OCI-LY7 (cell line): ENCODE measurements at regions not wholly inside any gene's neighbourhood (a gene's known extent, or its start where the extent isn't known, plus 50 kb on each side); places are given as distances from the start of the nearest gene placed in this dataset.

Source experiments
- BruUV-seq: library from RNA; stranded (reverse); fragments of 400-500 nt; replicated peaks from 2 replicates; lab custom pipeline; 2021; lab: Mats Ljungman, UMichigan
- CTCF ChIA-PET: fragments of 300-600 bp; sonication (Branson Sonifier 250); formaldehyde crosslinking; loops from one replicate; lab custom pipeline; 2022; ENCODE audit warnings: antibody characterized with exemption; ENCODE audit not compliant: unreplicated experiment; lab: Charles Lee
- POLR2A ChIA-PET: fragments of 300-600 bp; sonication (Branson Sonifier 250); formaldehyde crosslinking; loops from one replicate; lab custom pipeline; 2022; ENCODE audit warnings: antibody characterized with exemption; lab: Charles Lee
- DNase-seq: peaks from one replicate; pipeline ENCODE4 v3.0.0-alpha.2; 2015; ENCODE audit warnings: low spot score
- H2AFZ ChIP-seq: fragments of 200-600 bp; sonication (generic), shearing (Covaris generic); 2 replicates; pipeline ENCODE4 v1.6.1; 2014; ENCODE audit warnings: mild to moderate bottlenecking, antibody characterized with exemption, low read length, moderate library complexity
- H3K27ac ChIP-seq: fragments of 200-600 bp; sonication (generic); 2 replicates; pipeline ENCODE4 v1.5.1; 2014; ENCODE audit warnings: mixed run types, low read depth, mild to moderate bottlenecking, moderate library complexity, low read length, inconsistent platforms; ENCODE audit not compliant: poor library complexity, severe bottlenecking
- H3K36me3 ChIP-seq: fragments of 200-600 bp; sonication (generic); 2 replicates; pipeline ENCODE4 v1.6.1; 2014; ENCODE audit warnings: mild to moderate bottlenecking, antibody characterized with exemption, low read length, moderate library complexity, mixed read lengths; ENCODE audit not compliant: insufficient read depth
- H3K4me1 ChIP-seq: fragments of 200-600 bp; sonication (generic); 2 replicates; pipeline ENCODE4 v1.5.1; 2014; ENCODE audit warnings: mild to moderate bottlenecking, low read length; ENCODE audit not compliant: insufficient read depth, poor library complexity, severe bottlenecking
- H3K4me2 ChIP-seq: fragments of 200-600 bp; sonication (generic); 2 replicates; pipeline ENCODE4 v1.6.1; 2014; ENCODE audit warnings: mild to moderate bottlenecking, low read length
- H3K4me3 ChIP-seq: fragments of 200-600 bp; sonication (generic); 2 replicates; pipeline ENCODE4 v1.5.1; 2014; ENCODE audit warnings: mild to moderate bottlenecking, low read depth, low read length; ENCODE audit not compliant: poor library complexity, severe bottlenecking
- H3K79me2 ChIP-seq: fragments of 200-600 bp; sonication (generic); 2 replicates; pipeline ENCODE4 v1.6.1; 2016; ENCODE audit warnings: low read depth, mild to moderate bottlenecking, low read length, moderate library complexity, mixed read lengths; ENCODE audit not compliant: insufficient read depth
- H3K9me2 ChIP-seq: fragments of 200-600 bp; sonication (generic); 2 replicates; pipeline ENCODE4 v1.6.1; 2016; ENCODE audit warnings: mild to moderate bottlenecking, low read length, mixed read lengths; ENCODE audit not compliant: insufficient read depth
- H3K9me3 ChIP-seq: fragments of 200-600 bp; sonication (generic); 2 replicates; pipeline ENCODE4 v1.6.1; 2014; ENCODE audit warnings: mild to moderate bottlenecking, mixed run types, low read length, mixed read lengths
- H4K20me1 ChIP-seq: fragments of 200-600 bp; sonication (generic); 2 replicates; pipeline ENCODE4 v1.6.1; 2014; ENCODE audit warnings: mild to moderate bottlenecking, antibody characterized with exemption, low read length, moderate library complexity, mixed read lengths; ENCODE audit not compliant: insufficient read depth
- CTCF ChIP-seq: fragments of 200-600 bp; sonication (generic); conservative IDR thresholded peaks from 2 replicates; pipeline ENCODE4 v1.5.1; 2014; ENCODE audit warnings: mild to moderate bottlenecking, antibody characterized with exemption, low read length, moderate library complexity, mixed read lengths
- EZH2phosphoT487 ChIP-seq: fragments of 200-600 bp; sonication (generic); IDR thresholded peaks from 2 replicates; pipeline ENCODE4 v1.6.1; 2018; ENCODE audit warnings: low read depth, borderline replicate concordance, mild to moderate bottlenecking, mixed run types, antibody characterized with exemption, low read length, moderate library complexity, mixed read lengths
- intact Hi-C: fragments of 100-400 bp; cut with micrococcal nuclease; formaldehyde crosslinking; loops from one replicate; pipeline ENCODE4 v1.10.0; 2022; ENCODE audit not compliant: unreplicated experiment

- Histone ChIP-seq H2AFZ (no peak overlapping the region), H3K36me3 (no peaks in the 10 kb centered on the region), H4K20me1 (no peaks in the 10 kb centered on the region), H3K4me1 (no peaks in the 10 kb centered on the region), H3K27ac (no peak overlapping the region), H3K9me2 (no peaks in the 10 kb centered on the region), H3K9me3 (no peaks in the 10 kb centered on the region), H3K4me3 (no peak overlapping the region), H3K79me2 (no peaks in the 10 kb centered on the region), H3K4me2 (no peak overlapping the region)
- no TSS peak for BruUV-seq
- TF ChIP-seq EZH2phosphoT487 (no peak), CTCF (no peak)
- ChIA-PET POLR2A (no interaction called here), CTCF (no interaction called here)
- intact Hi-C loops: no loop called here
- no peak for DNase-seq
Measured at GRCh38 chr4:93888308-93888707, 59.8 kb downstream of the ATOH1 start.

- no peak overlapping the region for H3K4me2 ChIP-seq
- no peaks in the 10 kb centered on the region for H3K79me2 ChIP-seq
- no peaks in the 10 kb centered on the region for H3K9me2 ChIP-seq
- TF ChIP-seq EZH2phosphoT487 (no peak), CTCF (no peak)
- H3K36me3 ChIP-seq: no peaks in the 10 kb centered on the region
- no peak for DNase-seq
- no peaks in the 10 kb centered on the region for H3K4me1 ChIP-seq
- no peaks in the 10 kb centered on the region for H3K9me3 ChIP-seq
- CTCF ChIA-PET: no interaction called here
- no TSS peak for BruUV-seq
- intact Hi-C loops: no loop called here
- H3K4me3 ChIP-seq: no peak overlapping the region
- POLR2A ChIA-PET: interaction anchor here (0.6 to 1.1 kb wide), 3 partner anchors 8 to 943 kb away, joined by 3 read pairs; no protein-coding TSS in a partner anchor
- H2AFZ ChIP-seq: no peak overlapping the region
- no peaks in the 10 kb centered on the region for H4K20me1 ChIP-seq
- no peak overlapping the region for H3K27ac ChIP-seq
Measured at GRCh38 chr4:93888768-93889167, 60.2 kb downstream of the ATOH1 start.

- no TSS peak for BruUV-seq
- no peaks in the 10 kb centered on the region for H3K4me1 ChIP-seq
- ChIA-PET CTCF (no interaction called here), POLR2A (interaction anchor here (0.8 kb wide), 1 partner anchor 24 kb away, joined by 3 read pairs; no protein-coding TSS in a partner anchor)
- no peak overlapping the region for H2AFZ ChIP-seq
- no peak overlapping the region for H3K27ac ChIP-seq
- H3K9me3 ChIP-seq: no peaks in the 10 kb centered on the region
- TF ChIP-seq CTCF: no peak
- no peak for TF ChIP-seq EZH2phosphoT487
- H4K20me1 ChIP-seq: no peaks in the 10 kb centered on the region
- no peak overlapping the region for H3K4me3 ChIP-seq
- no peaks in the 10 kb centered on the region for H3K79me2 ChIP-seq
- no peaks in the 10 kb centered on the region for H3K36me3 ChIP-seq
- DNase-seq: no peak
- intact Hi-C loops: no loop called here
- no peak overlapping the region for H3K4me2 ChIP-seq
- H3K9me2 ChIP-seq: no peaks in the 10 kb centered on the region
Measured at GRCh38 chr4:93891244-93891643, 62.7 kb downstream of the ATOH1 start.
